ENCODE measurements at regions not wholly inside any gene's neighbourhood (a gene's known extent, or its start where the extent isn't known, plus 50 kb on each side); places are given as distances from the start of the nearest gene placed in this dataset.

GRCh38 chr4:43992552-43992951 is 456.1 kb downstream of the KCTD8 start (continued):
- TF ChIP-seq BRCA1 (IDR thresholded peaks at IDR 0.05): no peak
- TF ChIP-seq BRCA1 (CRISPR knock-in tag; IDR thresholded peaks at IDR 0.05): no peak

- ChIA-PET CTCF (ENCODE audit: low intra/inter-chr PET ratio) (interaction anchor here (0.5 kb wide), 1 partner anchor 684 kb away, joined by 3 read pairs; no protein-coding TSS in a partner anchor), POLR2A (no interaction called here)
- intact Hi-C loops (cut with micrococcal nuclease): no loop called here
- DNase-seq (ENCODE audit: extremely low read depth in 1 of 4, low spot score in 3 of 4) (no peak), FAIRE-seq (no peak), ATAC-seq (no peak)
- no peak overlapping the region for H3K4me3 ChIP-seq
- in situ Hi-C loops (cut with MboI): no loop called here
- H3K27me3 ChIP-seq (ENCODE audit: control insufficient read depth in 2 of 2, insufficient read depth in 2 of 2, low read length in 2 of 2): no peaks in the 10 kb centered on the region
- H3K36me3 ChIP-seq (ENCODE audit: control insufficient read depth, insufficient read depth, low read length): no peaks in the 10 kb centered on the region
- no peaks in the 10 kb centered on the region for H3K9me3 ChIP-seq (replicated peaks; ENCODE audit: control insufficient read depth, insufficient read depth, low read depth, low read length)
- H3K4me1 ChIP-seq (replicated peaks in 1 of 2; ENCODE audit: control insufficient read depth in 2 of 2, insufficient read depth in 2 of 2, low read length in 2 of 2): no peaks in the 10 kb centered on the region
- H3K9me1 ChIP-seq (ENCODE audit: control insufficient read depth, insufficient read depth, low read length): no peaks in the 10 kb centered on the region
- no TSS peak for BruUV-seq (replicated peaks)
- H4K20me1 ChIP-seq (replicated peaks; ENCODE audit: control insufficient read depth, insufficient read depth, low read length): no peaks in the 10 kb centered on the region
- H3K27ac ChIP-seq (ENCODE audit: extremely low read depth, low read depth, low read length): no peak overlapping the region
- no peaks in the 10 kb centered on the region for H3K79me2 ChIP-seq (ENCODE audit: control insufficient read depth, insufficient read depth, low read length)
- WGBS (ENCODE audit: insufficient coverage, low coverage, missing lambda C conversion rate): 3% methylated on average over 2 of the region's 2 CpGs
- H2AFZ ChIP-seq (ENCODE audit: low read depth, low read length): no peak overlapping the region
- no peak overlapping the region for H3K4me2 ChIP-seq (ENCODE audit: insufficient read depth, low read length)
- H3K9ac ChIP-seq (ENCODE audit: insufficient read depth in 1 of 2, low read depth in 2 of 2, low read length in 2 of 2): no peak overlapping the region
- no peak for TF ChIP-seq CUX1 (CRISPR knock-in tag; IDR thresholded peaks at IDR 0.05)
- TF ChIP-seq, protein P1, sequence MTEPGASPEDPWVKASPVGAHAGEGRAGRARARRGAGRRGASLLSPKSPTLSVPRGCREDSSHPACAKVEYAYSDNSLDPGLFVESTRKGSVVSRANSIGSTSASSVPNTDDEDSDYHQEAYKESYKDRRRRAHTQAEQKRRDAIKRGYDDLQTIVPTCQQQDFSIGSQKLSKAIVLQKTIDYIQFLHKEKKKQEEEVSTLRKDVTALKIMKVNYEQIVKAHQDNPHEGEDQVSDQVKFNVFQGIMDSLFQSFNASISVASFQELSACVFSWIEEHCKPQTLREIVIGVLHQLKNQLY (CRISPR knock-in tag; conservative IDR thresholded peaks at IDR 0.05): no peak
- no peak for TF ChIP-seq ZNF507 (tag; conservative IDR thresholded peaks at IDR 0.05)
- no peak for TF ChIP-seq MLLT1 (IDR thresholded peaks at IDR 0.05)
- TF ChIP-seq ZFP91 (CRISPR knock-in tag; IDR thresholded peaks at IDR 0.05): no peak
- TF ChIP-seq RHOXF2B (CRISPR knock-in tag; conservative IDR thresholded peaks at IDR 0.05): no peak
- no peak for TF ChIP-seq ZBTB8A (IDR thresholded peaks at IDR 0.05; ENCODE audit: partially characterized antibody)
- no peak for TF ChIP-seq EP400 (IDR thresholded peaks at IDR 0.05)
- no peak for TF ChIP-seq ZNF766 (CRISPR knock-in tag; conservative IDR thresholded peaks at IDR 0.05)
- TF ChIP-seq SETDB1 (IDR thresholded peaks at IDR 0.05; ENCODE audit: low read length): no peak
Observed at GRCh38 chr4:43993196-43993902, 455.3 kb downstream of the KCTD8 start.
